Right lobe of liver (tissue), 6 donors: ENCODE measurements at regions not wholly inside any gene's neighbourhood (a gene's known extent, or its start where the extent isn't known, plus 50 kb on each side); places are given as distances from the start of the nearest gene placed in this dataset.

ENCODE experiments used
- ATAC-seq, 4 donors: fragments of 200-7000 bp; cut with Tn5 transposase; one replicate each; pipeline ENCODE4 v1.9.1; 2020; ENCODE audit warnings: mild to moderate bottlenecking in 4 of 4, moderate library complexity in 4 of 4
- DNase-seq, 3 donors: peaks; one replicate each; pipeline ENCODE4 v3.0.0-alpha.2; 2020
- H3K27ac ChIP-seq, 3 donors: fragments of 200-600 bp; one replicate each; pipeline ENCODE4 v1.8.0; 2022
- H3K27me3 ChIP-seq, 2 donors: fragments of 200-600 bp; one replicate each; pipeline ENCODE4 v1.8.0; 2022
- H3K36me3 ChIP-seq, 4 donors: fragments of 200-600 bp; sonication (generic) in 1 of 4; one replicate each; pipeline versions ENCODE4 v1.5.1 to v1.8.0; 2017 to 2022; ENCODE audit warnings: control low read depth in 1 of 4
- H3K4me1 ChIP-seq, 4 donors: fragments of 200-600 bp; sonication (generic) in 1 of 4; one replicate each; pipeline versions ENCODE4 v1.5.1 to v1.8.0; 2017 to 2022; ENCODE audit warnings: control low read depth in 1 of 4
- H3K4me3 ChIP-seq, 3 donors: fragments of 200-600 bp; one replicate each; pipeline ENCODE4 v1.8.0; 2022
- H3K9me3 ChIP-seq, 4 donors: fragments of 200-600 bp; sonication (generic) in 1 of 4; one replicate each; pipeline versions ENCODE4 v1.5.1 to v1.8.0; 2017 to 2022; ENCODE audit warnings: control low read depth in 1 of 4
- POLR2A ChIP-seq: fragments of 450-650 bp; IDR thresholded peaks from one replicate; pipeline ENCODE4 v1.6.1; 2017; ENCODE audit warnings: antibody characterized with exemption, mild to moderate bottlenecking
- WGBS: methylation state at CpG from one replicate; pipeline ENCODE4 v1.1.6; 2018; ENCODE audit warnings: low coverage, low lambda C conversion rate; ENCODE audit not compliant: insufficient coverage; ENCODE audit errors: missing lambda C conversion rate; 5-methylcytosine and 5-hydroxymethylcytosine counted together
- intact Hi-C, 2 donors: fragments of 100-400 bp; cut with DNase I; formaldehyde crosslinking; loops; one replicate each; pipeline versions ENCODE4 v1.11.2 to v1.14.1; 2022
- TF ChIP-seq, protein P1 (sequence below), 4 donors: fragments of 200-600 bp in 3 of 4; fragments of 450-650 bp in 1 of 4; IDR thresholded peaks; one replicate each; pipeline versions ENCODE4 v1.5.1 to v1.8.0; 2016 to 2022; ENCODE audit warnings: antibody characterized with exemption in 4 of 4, mild to moderate bottlenecking in 2 of 4
- donor health status: DM: no; HTN: yes; CAD: no.
- donor health status: DM: no; HTN: no; CAD: no.
- donor health status: DM: no; HTN: no; CAD: no.
- donor health status: DM: no; HTN: yes; CAD: no.
- donor health status: DM: no; HTN: yes; CAD: no.

GRCh38 chr1:221874285-221875003 is 132.6 kb upstream of the DUSP10 start:
- ATAC-seq: no peak
- no peak overlapping the region for H3K27ac ChIP-seq
- no peaks in the 10 kb centered on the region for H3K9me3 ChIP-seq
- no peak for DNase-seq
- H3K4me3 ChIP-seq: no peak overlapping the region
- intact Hi-C loops: no loop called here
- no peaks in the 10 kb centered on the region for H3K36me3 ChIP-seq
- WGBS: 76% methylated on average over 2 of the region's 3 CpGs
- no peaks in the 10 kb centered on the region for H3K4me1 ChIP-seq
- TF ChIP-seq, protein P1, sequence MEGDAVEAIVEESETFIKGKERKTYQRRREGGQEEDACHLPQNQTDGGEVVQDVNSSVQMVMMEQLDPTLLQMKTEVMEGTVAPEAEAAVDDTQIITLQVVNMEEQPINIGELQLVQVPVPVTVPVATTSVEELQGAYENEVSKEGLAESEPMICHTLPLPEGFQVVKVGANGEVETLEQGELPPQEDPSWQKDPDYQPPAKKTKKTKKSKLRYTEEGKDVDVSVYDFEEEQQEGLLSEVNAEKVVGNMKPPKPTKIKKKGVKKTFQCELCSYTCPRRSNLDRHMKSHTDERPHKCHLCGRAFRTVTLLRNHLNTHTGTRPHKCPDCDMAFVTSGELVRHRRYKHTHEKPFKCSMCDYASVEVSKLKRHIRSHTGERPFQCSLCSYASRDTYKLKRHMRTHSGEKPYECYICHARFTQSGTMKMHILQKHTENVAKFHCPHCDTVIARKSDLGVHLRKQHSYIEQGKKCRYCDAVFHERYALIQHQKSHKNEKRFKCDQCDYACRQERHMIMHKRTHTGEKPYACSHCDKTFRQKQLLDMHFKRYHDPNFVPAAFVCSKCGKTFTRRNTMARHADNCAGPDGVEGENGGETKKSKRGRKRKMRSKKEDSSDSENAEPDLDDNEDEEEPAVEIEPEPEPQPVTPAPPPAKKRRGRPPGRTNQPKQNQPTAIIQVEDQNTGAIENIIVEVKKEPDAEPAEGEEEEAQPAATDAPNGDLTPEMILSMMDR (IDR thresholded peaks at IDR 0.05): no peak
- no peak for TF ChIP-seq POLR2A
- H3K27me3 ChIP-seq: no peaks in the 10 kb centered on the region

- no peak overlapping the region for H3K4me3 ChIP-seq
- no peak overlapping the region for H3K27ac ChIP-seq
- TF ChIP-seq, protein P1 (IDR thresholded peaks at IDR 0.05): no peak
- no peak for TF ChIP-seq POLR2A
- WGBS: 72% methylated on average over 2 of the region's 2 CpGs
- no peaks in the 10 kb centered on the region for H3K27me3 ChIP-seq
- no peaks in the 10 kb centered on the region for H3K4me1 ChIP-seq
- DNase-seq (no peak), ATAC-seq (no peak)
- no peaks in the 10 kb centered on the region for H3K9me3 ChIP-seq
- intact Hi-C loops: no loop called here
- no peaks in the 10 kb centered on the region for H3K36me3 ChIP-seq
These were observed 131.8 kb upstream of the DUSP10 start for GRCh38 chr1:221873673-221874072.

DNA sequence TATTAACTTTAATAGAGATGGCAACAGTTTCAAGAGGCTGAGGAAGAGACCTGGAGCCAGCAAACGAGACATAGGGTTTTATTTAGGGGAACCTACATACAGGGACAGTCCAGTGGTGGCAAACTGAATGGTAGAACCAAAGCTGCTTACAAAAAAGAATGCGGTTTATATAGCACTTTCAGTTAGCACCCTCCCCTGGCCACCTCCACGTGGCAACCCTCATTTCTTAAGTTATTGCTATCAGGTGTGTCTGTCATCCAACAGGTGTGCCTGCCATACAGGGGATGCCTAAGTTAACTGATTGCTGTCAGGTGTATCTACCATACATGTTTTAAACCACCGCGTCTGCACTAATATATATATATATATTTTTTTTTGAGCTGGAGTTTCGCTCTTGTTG is 129.2 kb upstream of the DUSP10 start:
- TF ChIP-seq, protein P1 (IDR thresholded peaks at IDR 0.05): no peak
- TF ChIP-seq POLR2A: no peak
- no peaks in the 10 kb centered on the region for H3K4me1 ChIP-seq
- ATAC-seq (no peak), DNase-seq (no peak)
- no peak overlapping the region for H3K4me3 ChIP-seq
- intact Hi-C loops: no loop called here
- no peaks in the 10 kb centered on the region for H3K36me3 ChIP-seq
- H3K9me3 ChIP-seq: no peaks in the 10 kb centered on the region
- 72% methylated on average over 5 of the region's 6 CpGs for WGBS
- no peaks in the 10 kb centered on the region for H3K27me3 ChIP-seq
- no peak overlapping the region for H3K27ac ChIP-seq

DNA sequence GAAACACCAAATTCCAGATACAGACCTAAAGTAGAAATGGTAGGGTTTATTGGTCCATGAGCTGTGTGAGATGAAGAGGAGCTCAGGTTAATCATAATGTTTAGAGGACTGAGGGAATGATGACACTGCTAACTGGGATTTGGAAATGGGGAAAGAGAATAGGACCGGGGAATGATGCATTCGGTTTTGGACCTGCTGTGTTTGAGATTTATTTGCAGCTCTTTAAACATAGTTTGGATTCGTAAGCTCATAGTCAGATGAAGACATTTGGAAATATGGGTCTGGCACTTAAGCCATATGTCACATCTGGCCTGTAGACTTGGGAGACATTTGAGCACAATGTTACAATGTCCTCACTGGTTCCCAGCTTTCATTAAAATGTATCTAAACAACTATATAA is 127.9 kb upstream of the DUSP10 start:
- 98% methylated on average over 3 of the region's 3 CpGs for WGBS
- DNase-seq (no peak), ATAC-seq (no peak)
- no peaks in the 10 kb centered on the region for H3K27me3 ChIP-seq
- H3K9me3 ChIP-seq: no peaks in the 10 kb centered on the region
- no peaks in the 10 kb centered on the region for H3K4me1 ChIP-seq
- H3K36me3 ChIP-seq: no peaks in the 10 kb centered on the region
- intact Hi-C loops: no loop called here
- no peak overlapping the region for H3K27ac ChIP-seq
- TF ChIP-seq, protein P1 (IDR thresholded peaks at IDR 0.05): no peak
- TF ChIP-seq POLR2A: no peak
- no peak overlapping the region for H3K4me3 ChIP-seq
